ENCODE measurements at regions not wholly inside any gene's neighbourhood (a gene's known extent, or its start where the extent isn't known, plus 50 kb on each side); places are given as distances from the start of the nearest gene placed in this dataset.

GRCh38 chr1:101652484-101652883 lies 344.2 kb downstream of the OLFM3 start:
- no peak for DNase-seq (ENCODE audit: low read depth in 4 of 4, low spot score in 2 of 4)

DNA sequence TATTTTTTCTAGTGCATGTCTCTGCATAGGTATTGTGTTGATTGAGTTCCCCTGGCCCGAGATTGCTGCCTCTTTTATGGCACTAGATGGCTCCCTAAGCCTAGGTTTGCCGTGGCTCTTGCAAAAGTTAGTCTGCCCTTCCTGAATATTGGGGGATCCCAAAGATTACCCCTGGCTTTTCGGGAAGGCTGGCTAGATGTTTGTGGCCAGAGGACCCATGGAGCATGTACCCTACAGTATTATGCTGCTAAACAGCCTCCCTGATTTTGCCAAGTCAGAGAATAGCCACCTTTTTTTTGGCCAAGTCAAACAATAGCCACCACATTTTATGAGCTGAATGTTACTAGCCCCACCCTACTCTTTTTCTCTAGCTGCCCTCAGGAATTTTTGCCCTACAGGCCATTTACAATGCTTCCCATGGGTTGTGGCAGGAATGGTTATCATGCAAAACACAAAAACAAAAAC lies 343.2 kb downstream of the OLFM3 start:
- DNase-seq (ENCODE audit: low read depth in 4 of 4, low spot score in 2 of 4): no peak

GRCh38 chr1:101664726-101665125 lies 332.0 kb downstream of the OLFM3 start:
- no peak for DNase-seq (ENCODE audit: low read depth in 4 of 4, low spot score in 2 of 4)

DNA sequence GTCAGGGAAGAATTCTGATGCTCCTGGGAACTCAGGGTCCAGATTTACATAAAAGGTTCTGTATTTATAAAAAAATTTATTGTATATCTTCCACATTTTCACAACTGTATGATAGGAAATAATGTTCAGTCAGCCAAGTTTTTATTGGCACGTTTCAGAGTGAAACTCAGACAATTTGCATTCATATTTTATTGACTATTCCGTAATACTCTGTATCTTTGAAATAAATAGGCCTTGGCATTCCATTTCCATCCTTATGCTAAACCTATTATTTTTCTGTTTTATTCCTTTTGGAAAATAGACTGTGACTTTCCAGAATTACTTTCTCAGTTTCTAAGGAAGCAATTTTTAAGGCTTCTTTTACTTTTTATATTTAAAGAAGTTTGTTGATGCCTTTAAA lies 329.0 kb downstream of the OLFM3 start:
- DNase-seq (ENCODE audit: low read depth in 4 of 4, low spot score in 2 of 4): no peak

DNA sequence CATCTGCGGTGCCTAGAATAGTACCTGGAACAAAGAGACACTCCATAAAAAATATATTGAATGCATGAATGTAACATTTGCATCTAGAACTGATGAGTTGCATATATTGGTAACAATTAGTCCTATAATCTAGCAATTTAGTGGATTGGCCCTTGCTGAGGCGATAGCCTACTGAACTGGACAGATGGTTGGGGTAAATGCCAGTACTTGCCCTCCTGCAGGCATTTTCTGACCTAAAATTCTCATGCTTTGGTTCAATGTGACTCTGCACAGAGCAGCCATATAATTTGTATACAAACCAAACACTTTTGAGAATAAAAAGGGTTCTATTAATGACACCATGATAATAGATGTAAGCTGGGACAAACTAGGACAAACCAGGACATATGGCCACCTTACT lies 313.6 kb downstream of the OLFM3 start:
- DNase-seq (ENCODE audit: low read depth in 4 of 4, low spot score in 2 of 4): no peak

DNA sequence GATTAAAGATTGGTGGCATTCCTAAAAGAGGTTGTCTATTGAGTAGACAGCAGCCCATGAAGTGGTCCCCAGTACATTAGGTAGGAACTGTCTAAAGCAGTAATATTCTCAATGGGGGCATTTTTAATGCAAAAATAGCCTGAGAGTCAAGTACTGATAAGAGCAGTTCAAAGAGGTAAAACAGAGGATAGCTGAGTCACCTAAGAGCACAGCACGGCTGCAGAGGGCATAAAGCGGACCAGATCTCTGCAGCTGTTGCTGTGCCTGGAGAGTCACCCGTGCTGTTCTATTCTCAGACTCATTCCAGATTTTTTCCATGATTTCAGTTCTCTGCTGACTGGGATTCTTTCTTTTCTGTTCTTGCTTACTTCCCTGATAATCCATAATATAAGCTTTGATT lies 313.2 kb downstream of the OLFM3 start:
- DNase-seq (ENCODE audit: low read depth in 4 of 4, low spot score in 2 of 4): no peak

- DNase-seq (ENCODE audit: low read depth in 4 of 4, low spot score in 2 of 4): no peak
Measured at GRCh38 chr1:101697072-101697471, 299.7 kb downstream of the OLFM3 start.

- DNase-seq (ENCODE audit: low read depth in 4 of 4, low spot score in 2 of 4): no peak
Measured at GRCh38 chr1:101698681-101699080, 298.0 kb downstream of the OLFM3 start.

DNA sequence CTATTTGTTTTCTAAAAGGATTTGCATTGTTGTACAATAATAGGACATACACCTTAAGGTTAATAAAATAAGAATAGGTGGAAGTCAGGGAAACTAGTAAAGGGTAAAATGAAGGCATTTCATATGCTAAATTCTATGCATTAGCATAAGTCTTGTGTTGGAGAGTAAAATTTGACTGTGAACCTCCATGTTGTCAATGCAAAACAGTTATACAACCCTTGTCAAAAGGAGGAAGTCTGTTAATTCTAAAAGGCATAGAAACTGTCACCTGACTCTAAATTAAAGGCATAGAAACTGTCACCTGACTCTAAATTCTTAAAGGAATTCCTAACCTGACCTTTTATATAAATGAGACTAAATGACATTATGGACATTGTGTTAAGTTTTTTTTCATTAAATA lies 291.8 kb downstream of the OLFM3 start:
- DNase-seq (ENCODE audit: low read depth in 4 of 4, low spot score in 2 of 4): no peak

DNA sequence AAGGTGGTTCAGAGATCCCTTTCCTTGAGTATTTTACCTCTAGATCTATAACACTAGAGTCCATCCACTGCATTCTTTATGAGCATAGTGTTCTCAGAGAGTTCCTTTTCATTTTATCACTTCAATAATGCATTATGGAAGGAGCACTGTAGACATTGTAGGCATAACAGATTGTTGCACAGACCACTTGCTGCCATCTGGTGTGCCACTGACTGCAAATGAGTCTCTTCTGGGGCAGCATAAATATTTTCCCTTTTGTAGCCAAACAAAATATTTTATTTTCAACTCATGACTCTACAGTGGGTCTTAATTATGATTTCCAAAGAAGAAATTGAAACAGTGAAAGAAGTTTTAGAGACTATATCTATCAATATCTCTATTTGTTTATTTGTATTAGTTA lies 290.4 kb downstream of the OLFM3 start:
- DNase-seq (ENCODE audit: low read depth in 4 of 4, low spot score in 2 of 4): no peak

DNA sequence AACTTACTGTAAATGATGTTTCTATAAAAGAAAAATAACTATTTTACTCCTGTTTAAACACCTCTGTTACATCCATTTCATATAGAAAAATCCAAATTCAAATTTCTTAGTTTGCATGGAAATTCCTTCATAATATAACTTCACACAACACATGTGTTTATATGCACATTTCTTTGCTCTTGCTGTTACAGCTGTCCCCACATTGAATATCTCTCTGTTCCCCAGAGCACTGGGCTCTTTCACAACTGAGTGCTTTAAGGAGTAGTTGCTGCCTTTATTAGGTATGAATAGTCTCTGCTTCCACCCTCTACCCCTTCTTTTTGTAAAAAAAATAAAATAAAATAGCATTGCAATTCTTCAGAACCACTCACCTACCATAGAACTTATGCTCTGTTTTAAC lies 287.0 kb downstream of the OLFM3 start:
- DNase-seq (ENCODE audit: low read depth in 4 of 4, low spot score in 2 of 4): no peak

GRCh38 chr1:101713760-101714159 lies 283.0 kb downstream of the OLFM3 start:
- DNase-seq (ENCODE audit: low read depth in 4 of 4, low spot score in 2 of 4): no peak

DNA sequence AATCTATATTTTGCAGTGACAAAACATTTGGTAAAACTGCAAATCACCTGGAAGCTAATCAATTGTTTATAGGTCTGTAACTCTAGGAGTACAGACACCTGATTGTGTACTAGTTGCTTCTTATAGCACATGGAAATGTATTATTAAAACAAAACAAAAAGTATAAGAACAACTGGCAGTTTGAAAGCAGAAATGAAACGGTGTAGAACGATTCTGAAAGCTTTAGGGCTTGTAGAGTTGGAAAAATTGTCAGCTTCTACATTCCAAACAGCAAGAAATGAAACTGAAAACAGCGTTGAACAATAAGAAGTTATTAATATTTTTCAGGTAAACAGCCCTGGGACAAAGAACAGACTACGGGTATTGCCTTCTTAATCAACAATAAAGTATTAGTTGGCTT lies 273.3 kb downstream of the OLFM3 start:
- no peak for DNase-seq (ENCODE audit: low read depth in 4 of 4, low spot score in 2 of 4)

DNA sequence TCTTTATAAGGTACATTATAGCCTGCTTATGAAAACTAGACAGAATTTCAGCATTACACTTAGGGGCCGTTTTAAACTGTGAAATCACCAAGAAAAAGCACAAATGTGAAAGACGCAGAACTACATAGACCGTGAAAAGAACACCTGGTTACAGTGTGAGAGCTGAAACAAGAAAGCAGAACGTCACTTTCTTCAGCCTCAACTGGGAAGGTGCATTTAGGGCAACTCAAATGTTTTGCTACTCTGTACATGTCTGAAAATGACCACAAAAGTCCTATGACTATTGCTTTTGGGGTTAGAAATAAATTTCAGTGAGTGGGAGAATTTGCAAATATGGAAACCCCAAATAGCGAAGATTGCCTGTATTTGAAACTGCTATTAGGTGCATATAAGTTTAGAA lies 268.7 kb downstream of the OLFM3 start:
- no peak for DNase-seq (ENCODE audit: low read depth in 4 of 4, low spot score in 2 of 4)

GRCh38 chr1:101730559-101730958 lies 266.2 kb downstream of the OLFM3 start:
- no peak for DNase-seq (ENCODE audit: low read depth in 4 of 4, low spot score in 2 of 4)

DNA sequence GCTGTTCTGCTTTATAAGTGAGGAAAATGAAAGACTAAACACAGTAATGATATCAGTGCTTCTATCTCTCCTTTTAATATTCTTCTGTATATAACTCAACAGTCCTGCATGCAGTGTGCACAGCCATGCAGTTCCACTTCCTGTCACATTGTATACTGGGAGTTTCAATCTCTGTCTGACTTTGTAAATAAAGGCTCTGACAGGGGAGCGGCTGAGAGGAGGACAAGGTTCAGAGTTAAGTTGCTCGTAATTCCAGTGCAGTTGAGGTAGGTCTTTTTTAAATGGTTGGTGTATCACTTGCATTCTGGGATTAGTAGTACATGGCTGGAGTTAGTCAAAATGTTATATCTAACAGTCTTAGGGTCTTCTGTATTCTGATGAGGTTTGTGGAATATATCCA lies 264.5 kb downstream of the OLFM3 start:
- DNase-seq (ENCODE audit: low read depth in 4 of 4, low spot score in 2 of 4): no peak

DNA sequence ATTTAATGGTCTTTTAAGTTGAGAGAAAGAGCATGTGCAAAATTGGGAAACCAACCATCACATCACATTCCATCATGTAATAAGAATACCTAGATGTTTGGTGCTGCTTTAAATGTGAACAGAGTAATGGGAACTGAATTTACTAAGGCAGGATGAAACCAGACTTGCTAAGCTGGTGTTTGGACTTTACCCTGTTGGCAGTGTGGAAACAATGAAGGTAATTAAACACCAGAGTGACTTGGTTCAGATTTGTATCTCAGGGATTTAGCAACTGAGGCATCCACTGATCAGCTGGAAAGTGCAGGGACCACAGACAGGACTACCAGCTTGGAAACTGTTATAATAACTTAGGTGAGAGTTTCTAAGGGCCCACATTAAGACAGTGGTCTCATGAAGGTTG lies 263.4 kb downstream of the OLFM3 start:
- DNase-seq (ENCODE audit: low read depth in 4 of 4, low spot score in 2 of 4): no peak

GRCh38 chr1:101738475-101738874 lies 258.3 kb downstream of the OLFM3 start:
- DNase-seq (ENCODE audit: low read depth in 4 of 4, low spot score in 2 of 4): no peak

DNA sequence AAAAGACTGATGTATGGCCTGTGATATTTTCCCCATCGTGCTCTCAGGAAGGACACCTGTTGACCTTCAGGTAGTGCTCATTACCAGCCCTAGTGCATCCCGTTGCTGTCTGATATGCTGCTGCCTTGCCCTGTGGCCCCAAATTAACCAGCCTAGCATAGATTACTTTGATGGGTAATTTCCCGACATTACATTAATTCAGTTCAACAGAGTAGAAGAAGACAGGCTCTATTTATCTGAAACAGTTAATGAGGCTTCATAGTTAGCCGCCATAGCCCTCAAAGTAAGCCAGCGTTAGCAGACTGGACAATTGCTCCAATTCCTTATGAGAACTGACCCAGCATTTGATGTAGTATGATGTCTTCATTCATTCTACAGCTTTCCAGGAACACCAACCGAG lies 257.6 kb downstream of the OLFM3 start:
- no peak for DNase-seq (ENCODE audit: low read depth in 4 of 4, low spot score in 2 of 4)

GRCh38 chr1:101739826-101740330 lies 256.8 kb downstream of the OLFM3 start:
- no peak for DNase-seq (ENCODE audit: low read depth in 4 of 4, low spot score in 2 of 4)

GRCh38 chr1:101741910-101742309 lies 254.8 kb downstream of the OLFM3 start:
- DNase-seq (ENCODE audit: low read depth in 4 of 4, low spot score in 2 of 4): no peak

DNA sequence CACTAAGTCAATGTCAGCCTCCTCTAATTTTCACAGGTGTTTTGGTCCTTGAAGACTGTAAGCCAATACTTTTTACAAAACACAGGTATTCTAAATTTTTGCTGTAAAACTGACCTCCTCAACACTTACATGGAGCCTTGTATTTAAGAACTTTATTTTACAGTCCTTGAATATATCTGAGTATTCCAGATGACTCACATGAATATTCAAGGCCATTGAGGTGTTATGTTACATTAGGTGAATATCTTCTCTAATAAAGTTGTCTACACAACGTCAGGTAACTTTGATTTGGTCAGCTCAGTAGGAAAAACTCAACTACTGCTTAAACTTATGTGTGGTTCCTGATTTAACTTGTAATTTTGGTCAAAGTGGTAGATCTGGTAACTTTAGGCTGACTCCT lies 254.2 kb downstream of the OLFM3 start:
- DNase-seq (ENCODE audit: low read depth in 4 of 4, low spot score in 2 of 4): no peak

GRCh38 chr1:101745551-101746270 lies 251.0 kb downstream of the OLFM3 start:
- no peak for DNase-seq (ENCODE audit: low read depth in 4 of 4, low spot score in 2 of 4)

All from left renal cortex interstitium (tissue), 4 donors.